GM12878 (cell line): ENCODE measurements at regions not wholly inside any gene's neighbourhood (a gene's known extent, or its start where the extent isn't known, plus 50 kb on each side); places are given as distances from the start of the nearest gene placed in this dataset.

Experiments
- ATAC-seq: fragments of 200-7000 bp; cut with Tn5 transposase; 3 replicates; pipeline ENCODE4 v1.9.1; 2020; ENCODE audit warnings: mild to moderate bottlenecking, moderate library complexity
- BruUV-seq: library from RNA; stranded (reverse); fragments of 400-500 nt; replicated peaks from 2 replicates; lab custom pipeline; 2021; lab: Mats Ljungman, UMichigan
- CTCF ChIA-PET: fragments of 300-600 bp; sonication (Branson Sonifier 250); formaldehyde crosslinking; extraction: SDS; loops from one replicate; lab custom pipeline; 2021; ENCODE audit warnings: inconsistent platforms; lab: Yijun Ruan, JAX
- POLR2A ChIA-PET: fragments of 350-600 bp; formaldehyde crosslinking; extraction: SDS; loops from one replicate; lab custom pipeline; 2021; ENCODE audit warnings: inconsistent platforms; lab: Charles Lee
- RAD21 ChIA-PET: fragments of 300-600 bp; sonication (Branson Sonifier 250); formaldehyde crosslinking; loops from one replicate; lab custom pipeline; 2023; ENCODE audit warnings: antibody characterized with exemption; ENCODE audit not compliant: unreplicated experiment; lab: Charles Lee
- SMC1A ChIA-PET: fragments of 300-600 bp; sonication (Branson Sonifier 250); formaldehyde crosslinking; loops from one replicate; lab custom pipeline; 2023; ENCODE audit not compliant: unreplicated experiment, uncharacterized antibody; lab: Charles Lee
- DNase-seq: peaks from one replicate; pipeline ENCODE4 v3.0.0-alpha.2; 2011; ENCODE audit warnings: low read depth, low spot score
- FAIRE-seq: peaks from 3 replicates; lab custom pipeline; 2011; peaks lifted over from hg19 to GRCh38; lab: Jason Lieb, UNC
- H2AFZ ChIP-seq: 2 replicates; pipeline ENCODE4 v1.6.0; 2011; ENCODE audit warnings: low read depth, low read length, control low read depth; ENCODE audit not compliant: control insufficient read depth
- H3K27ac ChIP-seq: 2 replicates; pipeline ENCODE4 v1.5.1; 2011; ENCODE audit warnings: control low read depth; ENCODE audit not compliant: control insufficient read depth, insufficient read depth
- H3K27me3 ChIP-seq, 2 experiments: replicated peaks in 1 of 2; 2 replicates each; pipeline versions ENCODE4 v1.6.0 to v1.6.1; 2011; ENCODE audit warnings: low read length in 1 of 2; ENCODE audit not compliant: control insufficient read depth in 2 of 2, insufficient read depth in 2 of 2
- H3K36me3 ChIP-seq, 2 experiments: 2 replicates each; pipeline ENCODE4 v1.5.1; 2011; ENCODE audit warnings: low read length in 1 of 2; ENCODE audit not compliant: control insufficient read depth in 2 of 2, insufficient read depth in 2 of 2
- H3K4me1 ChIP-seq: 2 replicates; pipeline ENCODE4 v1.6.1; 2011; ENCODE audit warnings: mild to moderate bottlenecking, low read length, moderate library complexity, mixed read lengths; ENCODE audit not compliant: control insufficient read depth, insufficient read depth
- H3K4me2 ChIP-seq: 2 replicates; pipeline ENCODE4 v1.6.0; 2011; ENCODE audit warnings: control low read depth; ENCODE audit not compliant: control insufficient read depth, insufficient read depth
- H3K4me3 ChIP-seq: fragments of 200-600 bp; sonication (generic); 2 replicates; pipeline ENCODE4 v1.5.1; 2016
- H3K79me2 ChIP-seq: 2 replicates; pipeline ENCODE4 v1.6.0; 2011; ENCODE audit warnings: low read length; ENCODE audit not compliant: control insufficient read depth, insufficient read depth
- H3K9ac ChIP-seq: 2 replicates; pipeline ENCODE4 v1.8.0; 2011; ENCODE audit warnings: low read length, control low read depth, mixed read lengths; ENCODE audit not compliant: control insufficient read depth, insufficient read depth
- H3K9me3 ChIP-seq: replicated peaks from 3 replicates; pipeline ENCODE4 v1.5.1; 2011; ENCODE audit warnings: mild to moderate bottlenecking, low read length; ENCODE audit not compliant: control insufficient read depth, insufficient read depth
- H4K20me1 ChIP-seq: 2 replicates; pipeline ENCODE4 v1.6.0; 2011; ENCODE audit not compliant: control insufficient read depth, insufficient read depth
- CEBPB ChIP-seq, 2 experiments: fragments of 150-350 bp in 1 of 2; IDR thresholded peaks; 2 replicates each; pipeline ENCODE4 v1.6.1; 2012 to 2014; ENCODE audit warnings: low read depth in 2 of 2, low read length in 2 of 2, borderline replicate concordance in 1 of 2, inconsistent platforms in 1 of 2
- MAX ChIP-seq: IDR thresholded peaks from 2 replicates; pipeline ENCODE4 v1.6.1; 2012; ENCODE audit warnings: low read depth, low read length, improper control_type of control experiment
- MXI1 ChIP-seq: fragments of 150-350 bp; IDR thresholded peaks from 2 replicates; pipeline ENCODE4 v1.6.1; 2011; ENCODE audit warnings: low read depth, mild to moderate bottlenecking, inconsistent platforms, low read length, improper control_type of control experiment
- MYB ChIP-seq: fragments of 150-350 bp; IDR thresholded peaks from 2 replicates; pipeline ENCODE4 v1.6.1; 2014; ENCODE audit warnings: mild to moderate bottlenecking, low read depth, low read length, borderline replicate concordance
- NFXL1 ChIP-seq: fragments of 450-650 bp; IDR thresholded peaks from 2 replicates; pipeline ENCODE4 v1.6.1; 2017; ENCODE audit warnings: antibody characterized with exemption, mild to moderate bottlenecking, borderline replicate concordance
- RAD51 ChIP-seq: fragments of 450-650 bp; IDR thresholded peaks from 2 replicates; pipeline ENCODE4 v1.6.1; 2016; ENCODE audit warnings: moderate library complexity, mild to moderate bottlenecking, inconsistent platforms
- RBBP5 ChIP-seq: fragments of 200-600 bp; sonication (generic); conservative IDR thresholded peaks from 2 replicates; pipeline ENCODE4 v1.6.1; 2016
- TCF12 ChIP-seq: IDR thresholded peaks from 2 replicates; pipeline ENCODE4 v1.6.1; 2011; ENCODE audit warnings: low read depth, mild to moderate bottlenecking, low read length
- USF1 ChIP-seq: IDR thresholded peaks from 2 replicates; pipeline ENCODE4 v1.6.1; 2011; ENCODE audit warnings: borderline replicate concordance, low read depth, mild to moderate bottlenecking, moderate library complexity, mixed read lengths, low read length; ENCODE audit not compliant: insufficient read depth; ENCODE audit errors: extremely low read length
- ZNF207 ChIP-seq: fragments of 450-650 bp; IDR thresholded peaks from 2 replicates; pipeline ENCODE4 v1.6.1; 2014; ENCODE audit warnings: antibody characterized with exemption, mild to moderate bottlenecking, borderline replicate concordance
- ZNF622 ChIP-seq: fragments of 450-650 bp; IDR thresholded peaks from 2 replicates; pipeline ENCODE4 v1.6.1; 2017; ENCODE audit warnings: mild to moderate bottlenecking, inconsistent platforms
- ZZZ3 ChIP-seq: IDR thresholded peaks from 2 replicates; pipeline ENCODE4 v1.6.1; 2011; ENCODE audit warnings: low read depth; ENCODE audit not compliant: control insufficient read depth, insufficient read length
- WGBS: methylation state at CpG from one replicate; pipeline ENCODE4 v1.1.6; 2016; ENCODE audit warnings: low lambda C conversion rate; ENCODE audit not compliant: insufficient replicate concordance, insufficient coverage; ENCODE audit errors: missing lambda C conversion rate; 5-methylcytosine and 5-hydroxymethylcytosine counted together
- in situ Hi-C: fragments of 300-500 bp; cut with MboI; formaldehyde crosslinking; loops from 9 replicates; pipeline ENCODE4 v1.14.3; 2018; ENCODE audit warnings: mixed read lengths
- intact Hi-C: fragments of 100-400 bp; cut with micrococcal nuclease; formaldehyde crosslinking; loops from one replicate; pipeline ENCODE4 v1.14.2; 2022; ENCODE audit not compliant: unreplicated experiment

DNA sequence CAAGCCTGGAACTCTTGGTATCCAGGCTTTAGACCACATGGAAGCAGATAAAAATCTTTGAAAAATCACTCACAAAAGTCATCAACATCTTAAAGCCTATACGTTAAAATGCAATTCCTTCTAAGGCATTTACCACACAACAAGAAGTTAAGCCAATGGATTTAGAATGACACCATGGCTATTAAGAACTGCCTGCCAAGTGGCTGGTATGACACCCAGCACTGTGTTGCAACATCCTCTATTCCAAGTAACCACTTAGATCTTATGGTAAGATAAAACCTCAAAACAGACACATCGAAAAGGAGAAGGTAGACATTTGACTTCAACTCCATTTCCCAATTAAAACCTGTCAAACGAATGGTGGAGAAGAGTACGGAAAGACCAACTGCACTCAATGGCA is 344.2 kb upstream of the SLC30A5 start:
- Histone ChIP-seq H3K27me3 (no peaks in the 10 kb centered on the region; a peak in 1 of 4 replicates), H3K27ac (no peak overlapping the region), H2AFZ (no peak overlapping the region), H3K4me3 (no peak overlapping the region), H3K4me2 (no peak overlapping the region), H4K20me1 (no peaks in the 10 kb centered on the region), H3K79me2 (no peaks in the 10 kb centered on the region), H3K36me3 (no peaks in the 10 kb centered on the region), H3K4me1 (no peaks in the 10 kb centered on the region), H3K9me3 (no peaks in the 10 kb centered on the region; the same call in 2 of the 3 replicates)
- SMC1A ChIA-PET, result no interaction called here
- ATAC-seq, result no peak
- no TSS peak for BruUV-seq
- CTCF ChIA-PET, result no interaction called here
- WGBS, result 60% methylated on average over 4 of the region's 4 CpGs
- in situ Hi-C loops, result no loop called here
- no peak for TF ChIP-seq ZNF622
- no peak for TF ChIP-seq MYB
- TF ChIP-seq RAD51, result no peak
- TF ChIP-seq RBBP5, result no peak
- TF ChIP-seq MXI1, result no peak
- no peak for TF ChIP-seq MAX
- TF ChIP-seq ZNF207, result no peak
- no peak for TF ChIP-seq NFXL1
- TF ChIP-seq TCF12, result no peak
- TF ChIP-seq USF1, result no peak
- TF ChIP-seq ZZZ3, result no peak
- TF ChIP-seq CEBPB (IDR thresholded peaks at IDR 0.05; ENCODE audit: borderline replicate concordance in 1 of 2, low read depth in 2 of 2, low read length in 2 of 2), result no peak
- TF ChIP-seq, all 136 proteins: peak for 0
- no peak overlapping the region for H3K9ac ChIP-seq
- FAIRE-seq, result no peak
- intact Hi-C loops, result loop anchor here (5.0 to 10.0 kb wide), 3 partner anchors 185 to 475 kb away; no protein-coding TSS in a partner anchor
- ChIA-PET POLR2A (no interaction called here), RAD21 (no interaction called here)
- DNase-seq, result no peak
